OCI-LY3 (cell line): ENCODE measurements at regions not wholly inside any gene's neighbourhood (a gene's known extent, or its start where the extent isn't known, plus 50 kb on each side); places are given as distances from the start of the nearest gene placed in this dataset.

Source experiments
- H2AFZ ChIP-seq: fragments of 200-600, 300-600 bp; shearing (Covaris generic); 2 replicates; pipeline ENCODE4 v1.6.0; 2014; ENCODE audit warnings: antibody characterized with exemption, low read depth, low read length
- H3K27ac ChIP-seq: fragments of 200-600, 300-600 bp; sonication (generic); 2 replicates; pipeline ENCODE4 v1.5.1; 2014; ENCODE audit warnings: mild to moderate bottlenecking, low read length, moderate library complexity, mixed read lengths
- H3K27me3 ChIP-seq: fragments of 200-600, 300-600 bp; sonication (generic); 2 replicates; pipeline ENCODE4 v1.6.1; 2014; ENCODE audit warnings: low read depth, low read length, mixed read lengths
- H3K36me3 ChIP-seq: fragments of 200-600, 300-600 bp; sonication (generic); replicated peaks from 2 replicates; pipeline ENCODE3; 2014; ENCODE audit warnings: low read depth, low read length, mixed read lengths
- H3K4me1 ChIP-seq: fragments of 300-600, 200-600 bp; sonication (generic); 2 replicates; pipeline ENCODE4 v1.6.1; 2014; ENCODE audit warnings: low read length, mixed read lengths
- H3K4me2 ChIP-seq: fragments of 200-600, 300-600 bp; sonication (generic); 2 replicates; pipeline ENCODE4 v1.6.1; 2014; ENCODE audit warnings: low read length, mixed read lengths
- H3K4me3 ChIP-seq: fragments of 300-600, 200-600 bp; sonication (generic); 2 replicates; pipeline ENCODE4 v1.5.1; 2014; ENCODE audit warnings: antibody characterized with exemption, mild to moderate bottlenecking, low read length, moderate library complexity
- H3K79me2 ChIP-seq: fragments of 300-600, 200-600 bp; shearing (Covaris generic); 2 replicates; pipeline ENCODE4 v1.6.1; 2014; ENCODE audit warnings: mild to moderate bottlenecking, low read length, mixed read lengths
- H3K9ac ChIP-seq: fragments of 300-600, 200-600 bp; shearing (Covaris generic); 2 replicates; pipeline ENCODE4 v1.6.0; 2014; ENCODE audit warnings: mild to moderate bottlenecking, low read length, moderate library complexity
- H3K9me3 ChIP-seq: fragments of 200-600, 300-600 bp; shearing (Covaris generic); 2 replicates; pipeline ENCODE4 v1.6.1; 2014; ENCODE audit warnings: low read length, mixed read lengths; ENCODE audit not compliant: insufficient read depth
- H4K20me1 ChIP-seq: fragments of 200-600, 300-600 bp; sonication (generic); 2 replicates; pipeline ENCODE4 v1.6.1; 2016; ENCODE audit warnings: low read length, mixed read lengths; ENCODE audit not compliant: insufficient read depth
- CTCF ChIP-seq: fragments of 200-600, 300-600 bp; sonication (generic); IDR thresholded peaks from 2 replicates; pipeline ENCODE4 v1.5.1; 2014; ENCODE audit warnings: antibody characterized with exemption, low read length, low read depth
- EZH2phosphoT487 ChIP-seq: fragments of 200-600 bp; shearing (Covaris generic); IDR thresholded peaks from 2 replicates; pipeline ENCODE4 v1.6.1; 2018; ENCODE audit warnings: antibody characterized with exemption, mixed run types, low read depth

- Histone ChIP-seq H3K27ac (no peak overlapping the region), H3K79me2 (no peaks in the 10 kb centered on the region), H3K36me3 (no peaks in the 10 kb centered on the region), H3K4me1 (peaks cover 14% of the 10 kb centered on the region), H3K27me3 (no peaks in the 10 kb centered on the region), H3K4me3 (no peak overlapping the region), H4K20me1 (no peaks in the 10 kb centered on the region), H2AFZ (no peak overlapping the region), H3K4me2 (no peak overlapping the region), H3K9ac (no peak overlapping the region), H3K9me3 (no peaks in the 10 kb centered on the region)
- TF ChIP-seq CTCF = no peak
- no peak for TF ChIP-seq EZH2phosphoT487
Measured at GRCh38 chr17:70503449-70503848, 334.1 kb downstream of the KCNJ2 start.

- no peaks in the 10 kb centered on the region for H3K27me3 ChIP-seq
- H2AFZ ChIP-seq = no peak overlapping the region
- no peak for TF ChIP-seq CTCF
- TF ChIP-seq EZH2phosphoT487 = no peak
Measured at GRCh38 chr17:70510288-70510687, 341.0 kb downstream of the KCNJ2 start.

GRCh38 chr17:70517816-70518215 is 348.5 kb downstream of the KCNJ2 start:
- no peaks in the 10 kb centered on the region for H3K9me3 ChIP-seq
- H3K27me3 ChIP-seq = no peaks in the 10 kb centered on the region
- no peaks in the 10 kb centered on the region for H3K4me1 ChIP-seq
- H2AFZ ChIP-seq = no peak overlapping the region
- no peak for TF ChIP-seq EZH2phosphoT487
- H3K27ac ChIP-seq = no peak overlapping the region
- H3K79me2 ChIP-seq = no peaks in the 10 kb centered on the region
- no peak overlapping the region for H3K9ac ChIP-seq
- no peak overlapping the region for H3K4me3 ChIP-seq
- H3K36me3 ChIP-seq = no peaks in the 10 kb centered on the region
- no peaks in the 10 kb centered on the region for H4K20me1 ChIP-seq
- H3K4me2 ChIP-seq = no peak overlapping the region

More at GRCh38 chr17:70510288-70510687, 341.0 kb downstream of the KCNJ2 start:
- no peak overlapping the region for H3K4me2 ChIP-seq
- H3K9me3 ChIP-seq = no peaks in the 10 kb centered on the region
- H3K36me3 ChIP-seq = no peaks in the 10 kb centered on the region
- H3K4me3 ChIP-seq = no peak overlapping the region
- no peaks in the 10 kb centered on the region for H3K79me2 ChIP-seq
- H4K20me1 ChIP-seq = no peaks in the 10 kb centered on the region
- no peak overlapping the region for H3K9ac ChIP-seq
- peaks cover 7% of the 10 kb centered on the region for H3K4me1 ChIP-seq
- H3K27ac ChIP-seq = no peak overlapping the region

GRCh38 chr17:70519300-70519699 is 350.0 kb downstream of the KCNJ2 start:
- Histone ChIP-seq H3K36me3 (no peaks in the 10 kb centered on the region), H4K20me1 (no peaks in the 10 kb centered on the region), H3K4me2 (no peak overlapping the region), H3K4me1 (no peaks in the 10 kb centered on the region), H2AFZ (no peak overlapping the region), H3K9me3 (no peaks in the 10 kb centered on the region), H3K79me2 (no peaks in the 10 kb centered on the region), H3K9ac (no peak overlapping the region), H3K27me3 (no peaks in the 10 kb centered on the region), H3K4me3 (no peak overlapping the region), H3K27ac (no peak overlapping the region)
- TF ChIP-seq EZH2phosphoT487 (no peak), CTCF (no peak)

GRCh38 chr17:70520447-70520846 is 351.1 kb downstream of the KCNJ2 start:
- no peaks in the 10 kb centered on the region for H4K20me1 ChIP-seq
- no peak overlapping the region for H3K27ac ChIP-seq
- no peaks in the 10 kb centered on the region for H3K79me2 ChIP-seq
- H3K4me1 ChIP-seq = no peaks in the 10 kb centered on the region
- no peak for TF ChIP-seq CTCF
- no peak for TF ChIP-seq EZH2phosphoT487
- no peaks in the 10 kb centered on the region for H3K9me3 ChIP-seq
- H3K4me3 ChIP-seq = no peak overlapping the region
- H2AFZ ChIP-seq = no peak overlapping the region
- no peaks in the 10 kb centered on the region for H3K36me3 ChIP-seq
- H3K9ac ChIP-seq = no peak overlapping the region
- H3K27me3 ChIP-seq = no peaks in the 10 kb centered on the region
- H3K4me2 ChIP-seq = no peak overlapping the region
